Gastroesophageal sphincter (tissue), 4 donors: ENCODE measurements at regions not wholly inside any gene's neighbourhood (a gene's known extent, or its start where the extent isn't known, plus 50 kb on each side); places are given as distances from the start of the nearest gene placed in this dataset.

Experiments
- ATAC-seq: fragments of 150-250 bp; one replicate; pipeline ENCODE4 v1.9.1; 2016; ENCODE audit warnings: mild to moderate bottlenecking, moderate library complexity
- H3K27ac ChIP-seq, 4 donors: fragments of 200-600 bp; sonication (generic) in 3 of 4; 1 replicate in 3 of 4; 2 replicates in 1 of 4; pipeline ENCODE4 v1.5.1; 2016 to 2019
- H3K27me3 ChIP-seq: fragments of 200-600 bp; sonication (generic); one replicate; pipeline ENCODE4 v1.5.1; 2019
- H3K36me3 ChIP-seq, 2 donors: fragments of 200-600 bp; sonication (generic); one replicate each; pipeline ENCODE4 v1.5.1; 2019; ENCODE audit warnings: control low read depth in 1 of 2
- H3K4me1 ChIP-seq, 3 donors: fragments of 200-600 bp; sonication (generic); 1 replicate in 2 of 3; 2 replicates in 1 of 3; pipeline ENCODE4 v1.5.1; 2016 to 2019; ENCODE audit warnings: control low read depth in 2 of 3
- H3K4me3 ChIP-seq, 2 donors: fragments of 200-600 bp; sonication (generic); one replicate each; pipeline ENCODE4 v1.5.1; 2019; ENCODE audit warnings: mild to moderate bottlenecking in 1 of 2, moderate library complexity in 1 of 2
- H3K9me3 ChIP-seq, 3 donors: fragments of 200-600 bp; sonication (generic); one replicate each; pipeline ENCODE4 v1.5.1; 2017 to 2019; ENCODE audit warnings: control low read depth in 2 of 3
- CTCF ChIP-seq, 4 experiments: fragments of 200-600 bp in 2 of 4; fragments of 450-650 bp in 2 of 4; sonication (generic) in 1 of 4; IDR thresholded peaks; one replicate each; pipeline ENCODE4 v1.5.1; 2017 to 2019; ENCODE audit warnings: antibody characterized with exemption in 4 of 4, mild to moderate bottlenecking in 2 of 4, moderate library complexity in 2 of 4
- EP300 ChIP-seq: sonication (generic); formaldehyde crosslinking; IDR thresholded peaks from one replicate; pipeline ENCODE4 v1.6.1; 2017; ENCODE audit warnings: antibody characterized with exemption, mild to moderate bottlenecking
- POLR2A ChIP-seq, 2 donors: fragments of 450-650 bp; IDR thresholded peaks; one replicate each; pipeline ENCODE4 v1.6.1; 2017; ENCODE audit warnings: antibody characterized with exemption in 2 of 2, mild to moderate bottlenecking in 2 of 2, moderate library complexity in 1 of 2
- POLR2AphosphoS5 ChIP-seq: sonication (generic); formaldehyde crosslinking; IDR thresholded peaks from one replicate; pipeline ENCODE4 v1.6.1; 2017; ENCODE audit warnings: antibody characterized with exemption
- WGBS, 2 donors: methylation state at CpG; one replicate each; pipeline ENCODE4 v1.1.5; 2018; ENCODE audit warnings: low coverage in 1 of 2; 5-methylcytosine and 5-hydroxymethylcytosine counted together

GRCh38 chr6:26183581-26184366, 96.5 kb downstream of the HFE start:
- no peaks in the 10 kb centered on the region for H3K36me3 ChIP-seq
- no peaks in the 10 kb centered on the region for H3K27me3 ChIP-seq
- H3K4me3 ChIP-seq, result peak overlapping the region; percentile 42 to 56
- 1 to 4% methylated on average over 7 to 21 of the region's 36 CpGs for WGBS, 2 donors
- peak overlapping the region; percentile 70 to 90 (median 86) for H3K27ac ChIP-seq
- no peaks in the 10 kb centered on the region for H3K9me3 ChIP-seq
- TF ChIP-seq CTCF (IDR thresholded peaks at IDR 0.05) (no peak), EP300 (no peak), POLR2AphosphoS5 (peak; percentile 84), POLR2A (IDR thresholded peaks at IDR 0.05) (peak; percentile 54 to 77)
- ATAC-seq, result peak; percentile 90
- H3K4me1 ChIP-seq, result peaks cover 0 to 25% (median 4%) of the 10 kb centered on the region in 3 donors

- peaks cover 0 to 32% (median 4%) of the 10 kb centered on the region in 3 donors for H3K4me1 ChIP-seq
- H3K4me3 ChIP-seq, result peak overlapping the region; percentile 42 to 56
- no peak for ATAC-seq
- 47 to 55% methylated on average over 9 to 10 of the region's 10 CpGs for WGBS, 2 donors
- H3K9me3 ChIP-seq, result no peaks in the 10 kb centered on the region
- TF ChIP-seq EP300, result no peak
- no peak for TF ChIP-seq POLR2A (IDR thresholded peaks at IDR 0.05)
- no peak for TF ChIP-seq POLR2AphosphoS5
- no peak for TF ChIP-seq CTCF (IDR thresholded peaks at IDR 0.05)
- no peaks in the 10 kb centered on the region for H3K36me3 ChIP-seq
- H3K27ac ChIP-seq, result peak overlapping the region; percentile 70 to 90 (median 86)
- no peaks in the 10 kb centered on the region for H3K27me3 ChIP-seq
These were observed 97.2 kb downstream of the HFE start for GRCh38 chr6:26184367-26184891.

- no peak for ATAC-seq
- peaks cover 0 to 37% (median 4%) of the 10 kb centered on the region in 3 donors for H3K4me1 ChIP-seq
- H3K36me3 ChIP-seq, result no peaks in the 10 kb centered on the region
- H3K27me3 ChIP-seq, result no peaks in the 10 kb centered on the region
- no peak for TF ChIP-seq POLR2AphosphoS5
- no peak for TF ChIP-seq CTCF (IDR thresholded peaks at IDR 0.05)
- TF ChIP-seq POLR2A (IDR thresholded peaks at IDR 0.05), result no peak
- no peak for TF ChIP-seq EP300
- H3K9me3 ChIP-seq, result no peaks in the 10 kb centered on the region
- H3K4me3 ChIP-seq, result no peak overlapping the region
- peak overlapping the region in 2 of 4 donors; percentile 87 to 90 for H3K27ac ChIP-seq
- 78% methylated on average over 2 of the region's 2 CpGs; no CpG with 5 or more reads in 1 of the 2 donors for WGBS, 2 donors
These were observed 97.8 kb downstream of the HFE start for GRCh38 chr6:26185004-26185403.

- ATAC-seq, result no peak
- Histone ChIP-seq H3K4me1 (peaks cover 0 to 37% (median 4%) of the 10 kb centered on the region in 3 donors), H3K36me3 (no peaks in the 10 kb centered on the region), H3K27me3 (no peaks in the 10 kb centered on the region), H3K9me3 (no peaks in the 10 kb centered on the region), H3K4me3 (no peak overlapping the region), H3K27ac (no peak overlapping the region)
- TF ChIP-seq CTCF (IDR thresholded peaks at IDR 0.05) (no peak), EP300 (no peak), POLR2AphosphoS5 (no peak), POLR2A (IDR thresholded peaks at IDR 0.05) (no peak)
- WGBS, 2 donors, result 95 to 100% methylated on average over 1 of the region's 3 CpGs
These were observed 98.6 kb downstream of the HFE start for GRCh38 chr6:26185802-26186201.

GRCh38 chr6:26186652-26187051, 99.4 kb downstream of the HFE start:
- Histone ChIP-seq H3K4me3 (no peak overlapping the region), H3K36me3 (no peaks in the 10 kb centered on the region), H3K4me1 (peaks cover 0 to 37% (median 4%) of the 10 kb centered on the region in 3 donors), H3K27ac (no peak overlapping the region), H3K27me3 (no peaks in the 10 kb centered on the region), H3K9me3 (no peaks in the 10 kb centered on the region)
- no peak for TF ChIP-seq EP300
- TF ChIP-seq POLR2AphosphoS5, result no peak
- TF ChIP-seq CTCF (IDR thresholded peaks at IDR 0.05), result no peak
- TF ChIP-seq POLR2A (IDR thresholded peaks at IDR 0.05), result no peak
- WGBS, 2 donors, result 90 to 97% methylated on average over 2 to 6 of the region's 7 CpGs
- no peak for ATAC-seq
